GM06990 (cell line): ENCODE measurements at regions not wholly inside any gene's neighbourhood (a gene's known extent, or its start where the extent isn't known, plus 50 kb on each side); places are given as distances from the start of the nearest gene placed in this dataset.

Experiments
- DNase-seq: peaks from one replicate; pipeline ENCODE4 v3.0.0-alpha.2; 2011; ENCODE audit not compliant: insufficient read length; ENCODE audit errors: extremely low read depth
- H3K27me3 ChIP-seq: replicated peaks from 2 replicates; pipeline ENCODE4 v1.6.0; 2011; ENCODE audit warnings: low read length; ENCODE audit not compliant: control insufficient read depth, insufficient read depth
- H3K36me3 ChIP-seq: 2 replicates; pipeline ENCODE4 v1.5.1; 2011; ENCODE audit warnings: low read length; ENCODE audit not compliant: control insufficient read depth, insufficient read depth
- H3K4me3 ChIP-seq: replicated peaks from 2 replicates; pipeline ENCODE4 v1.5.1; 2011; ENCODE audit warnings: low read depth, mild to moderate bottlenecking, control low read depth, low read length
- TF ChIP-seq, protein P1 (sequence below): IDR thresholded peaks from 2 replicates; pipeline ENCODE4 v1.5.1; 2011; ENCODE audit warnings: low read length, control low read depth, mild to moderate bottlenecking, inconsistent platforms; ENCODE audit not compliant: insufficient read depth, poor library complexity, severe bottlenecking

DNA sequence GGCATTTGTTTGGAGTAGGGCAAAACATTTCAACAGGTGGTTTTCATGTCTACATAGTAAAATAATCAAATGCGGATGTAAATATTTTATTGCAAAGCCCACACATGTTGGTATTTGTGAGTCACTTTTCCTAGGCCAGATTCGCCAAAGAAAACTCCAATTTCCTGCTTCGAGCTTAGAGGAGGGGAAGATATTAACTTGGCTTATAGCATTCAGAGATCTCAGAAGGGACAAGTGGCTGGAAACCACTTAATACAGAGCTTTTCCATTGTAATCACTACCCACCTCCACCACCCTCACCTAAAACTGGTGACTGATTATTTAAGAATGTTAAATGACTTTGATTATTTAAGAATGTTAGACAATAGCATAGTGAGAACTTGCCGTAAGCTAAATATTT is 530.6 kb upstream of the SPRY2 start:
- TF ChIP-seq, protein P1, sequence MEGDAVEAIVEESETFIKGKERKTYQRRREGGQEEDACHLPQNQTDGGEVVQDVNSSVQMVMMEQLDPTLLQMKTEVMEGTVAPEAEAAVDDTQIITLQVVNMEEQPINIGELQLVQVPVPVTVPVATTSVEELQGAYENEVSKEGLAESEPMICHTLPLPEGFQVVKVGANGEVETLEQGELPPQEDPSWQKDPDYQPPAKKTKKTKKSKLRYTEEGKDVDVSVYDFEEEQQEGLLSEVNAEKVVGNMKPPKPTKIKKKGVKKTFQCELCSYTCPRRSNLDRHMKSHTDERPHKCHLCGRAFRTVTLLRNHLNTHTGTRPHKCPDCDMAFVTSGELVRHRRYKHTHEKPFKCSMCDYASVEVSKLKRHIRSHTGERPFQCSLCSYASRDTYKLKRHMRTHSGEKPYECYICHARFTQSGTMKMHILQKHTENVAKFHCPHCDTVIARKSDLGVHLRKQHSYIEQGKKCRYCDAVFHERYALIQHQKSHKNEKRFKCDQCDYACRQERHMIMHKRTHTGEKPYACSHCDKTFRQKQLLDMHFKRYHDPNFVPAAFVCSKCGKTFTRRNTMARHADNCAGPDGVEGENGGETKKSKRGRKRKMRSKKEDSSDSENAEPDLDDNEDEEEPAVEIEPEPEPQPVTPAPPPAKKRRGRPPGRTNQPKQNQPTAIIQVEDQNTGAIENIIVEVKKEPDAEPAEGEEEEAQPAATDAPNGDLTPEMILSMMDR: no peak
- Histone ChIP-seq H3K4me3 (no peak overlapping the region), H3K27me3 (no peaks in the 10 kb centered on the region), H3K36me3 (no peaks in the 10 kb centered on the region)
- no peak for DNase-seq

- Histone ChIP-seq H3K27me3 (no peaks in the 10 kb centered on the region), H3K4me3 (no peak overlapping the region), H3K36me3 (no peaks in the 10 kb centered on the region)
- DNase-seq: no peak
- TF ChIP-seq, protein P1: no peak
Observed at GRCh38 chr13:80870186-80870585, 529.3 kb upstream of the SPRY2 start.

DNA sequence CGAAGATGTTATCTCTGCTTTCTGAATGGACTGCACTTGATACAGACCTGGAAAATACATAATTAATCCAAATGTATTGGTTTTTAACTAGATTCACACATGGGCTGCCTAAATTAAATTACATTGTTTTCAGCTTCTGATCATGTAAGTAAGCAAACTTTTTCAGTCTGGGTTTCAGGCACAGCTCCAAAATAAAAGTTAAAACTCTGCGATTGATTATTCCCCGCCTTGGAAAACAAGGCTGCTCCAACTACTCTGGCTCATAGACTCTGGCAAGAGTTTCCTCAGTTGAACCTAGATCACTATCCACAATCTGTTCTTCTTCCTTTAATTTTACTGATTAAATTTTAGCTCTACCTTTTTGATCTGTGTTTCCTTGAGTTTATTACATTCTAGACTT is 526.0 kb upstream of the SPRY2 start:
- H3K4me3 ChIP-seq: no peak overlapping the region
- TF ChIP-seq, protein P1: no peak

DNA sequence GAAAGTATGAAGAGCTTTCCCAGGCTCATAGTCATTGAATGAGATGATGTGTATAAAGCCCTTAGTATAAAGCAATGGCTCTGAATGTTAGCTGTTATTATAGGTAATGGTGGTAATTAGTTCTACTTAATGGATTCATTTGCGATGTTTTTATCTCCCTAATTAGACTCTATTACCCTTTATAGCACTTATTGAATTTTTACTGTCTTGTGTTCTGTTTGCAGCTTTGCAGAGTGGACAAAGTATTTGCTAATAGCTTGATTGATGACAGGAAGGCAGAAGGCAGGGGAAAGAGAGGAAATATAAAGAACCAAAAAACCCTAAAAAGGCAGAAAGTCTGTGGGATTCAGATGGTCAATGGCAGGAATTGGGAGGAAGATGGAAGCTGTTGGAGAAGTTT is 524.4 kb upstream of the SPRY2 start:
- Histone ChIP-seq H3K36me3 (no peaks in the 10 kb centered on the region), H3K27me3 (no peaks in the 10 kb centered on the region), H3K4me3 (no peak overlapping the region)
- TF ChIP-seq, protein P1: no peak
- DNase-seq: no peak

More for the DNA sequence above, 526.0 kb upstream of the SPRY2 start:
- Histone ChIP-seq H3K27me3 (no peaks in the 10 kb centered on the region), H3K36me3 (no peaks in the 10 kb centered on the region)
- DNase-seq: no peak

GRCh38 chr13:80862456-80862855 is 521.5 kb upstream of the SPRY2 start:
- Histone ChIP-seq H3K36me3 (no peaks in the 10 kb centered on the region), H3K4me3 (no peak overlapping the region), H3K27me3 (no peaks in the 10 kb centered on the region)
- no peak for DNase-seq
- TF ChIP-seq, protein P1: no peak

DNA sequence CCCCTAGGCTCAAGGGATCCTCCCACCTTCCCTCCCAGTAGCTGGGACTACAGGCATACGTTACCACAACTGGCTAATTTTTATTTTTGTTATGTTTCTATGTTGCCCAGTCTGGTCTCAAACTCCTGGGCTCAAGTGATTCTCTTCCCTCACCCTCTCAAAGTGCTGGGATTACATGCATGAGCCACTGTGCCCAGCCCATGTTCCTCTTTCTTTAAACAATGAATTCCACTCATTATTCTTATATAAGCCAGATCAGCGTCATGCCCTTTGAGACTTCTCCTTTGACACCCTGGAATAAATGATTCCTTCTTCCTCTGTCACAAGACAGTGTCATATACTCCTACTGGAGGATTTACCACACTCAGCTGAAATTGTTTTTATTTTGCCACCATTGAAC is 519.9 kb upstream of the SPRY2 start:
- no peaks in the 10 kb centered on the region for H3K36me3 ChIP-seq
- TF ChIP-seq, protein P1: no peak
- DNase-seq: no peak
- no peaks in the 10 kb centered on the region for H3K27me3 ChIP-seq
- H3K4me3 ChIP-seq: no peak overlapping the region
